Upper lobe of right lung (tissue), 1 donor: ENCODE measurements at regions not wholly inside any gene's neighbourhood (a gene's known extent, or its start where the extent isn't known, plus 50 kb on each side); places are given as distances from the start of the nearest gene placed in this dataset.

ENCODE experiments used
- ATAC-seq: fragments of 200-7000 bp; cut with Tn5 transposase; one replicate; pipeline ENCODE4 v1.9.1; 2020; ENCODE audit warnings: mild to moderate bottlenecking, moderate library complexity
- DNase-seq: peaks from one replicate; pipeline ENCODE4 v3.0.0-alpha.2; 2020
- H3K27ac ChIP-seq: fragments of 200-600 bp; one replicate; pipeline ENCODE4 v1.8.0; 2022
- H3K27me3 ChIP-seq: fragments of 200-600 bp; one replicate; pipeline ENCODE4 v1.8.0; 2022; ENCODE audit warnings: mild to moderate bottlenecking
- H3K36me3 ChIP-seq: fragments of 200-600 bp; one replicate; pipeline ENCODE4 v1.8.0; 2022
- H3K4me1 ChIP-seq: fragments of 200-600 bp; one replicate; pipeline ENCODE4 v1.8.0; 2022
- H3K4me3 ChIP-seq: fragments of 200-600 bp; one replicate; pipeline ENCODE4 v1.8.0; 2022; ENCODE audit warnings: mild to moderate bottlenecking
- H3K9me3 ChIP-seq: fragments of 200-600 bp; one replicate; pipeline ENCODE4 v1.8.0; 2022
- intact Hi-C: fragments of 100-400 bp; cut with DNase I; formaldehyde crosslinking; loops from one replicate; pipeline ENCODE4 v1.11.0; 2022
- TF ChIP-seq, protein P1 (sequence below): fragments of 200-600 bp; IDR thresholded peaks from one replicate; pipeline ENCODE4 v1.8.0; 2022; ENCODE audit warnings: antibody characterized with exemption
- donor health status: DM: no; HTN: yes; CAD: no; lungs with severe emphysema.

DNA sequence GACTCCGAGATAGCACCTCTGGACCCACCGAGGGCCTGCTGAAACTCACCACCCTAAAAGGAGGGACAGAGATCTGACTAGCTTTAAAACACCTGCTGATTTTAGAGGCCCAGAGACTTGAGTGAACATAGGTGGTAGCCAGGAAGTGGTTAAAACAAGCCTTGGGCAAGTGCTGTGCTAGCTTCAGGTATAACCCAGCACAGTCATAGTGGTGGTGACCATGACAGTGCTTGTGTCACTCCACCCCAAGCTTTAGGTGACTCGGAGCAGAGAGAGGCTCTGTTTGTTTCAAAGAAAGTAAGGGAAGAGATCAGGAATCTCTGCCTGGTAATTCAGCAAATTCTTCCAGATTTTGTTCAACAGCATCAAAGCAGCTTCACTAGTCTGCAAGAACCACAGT lies 641.1 kb upstream of the BCHE start:
- DNase-seq, result no peak
- Histone ChIP-seq H3K36me3 (no peaks in the 10 kb centered on the region), H3K9me3 (no peaks in the 10 kb centered on the region), H3K27ac (no peak overlapping the region), H3K4me3 (no peak overlapping the region), H3K27me3 (no peaks in the 10 kb centered on the region), H3K4me1 (no peaks in the 10 kb centered on the region)
- ATAC-seq, result no peak
- intact Hi-C loops, result no loop called here
- TF ChIP-seq, protein P1, sequence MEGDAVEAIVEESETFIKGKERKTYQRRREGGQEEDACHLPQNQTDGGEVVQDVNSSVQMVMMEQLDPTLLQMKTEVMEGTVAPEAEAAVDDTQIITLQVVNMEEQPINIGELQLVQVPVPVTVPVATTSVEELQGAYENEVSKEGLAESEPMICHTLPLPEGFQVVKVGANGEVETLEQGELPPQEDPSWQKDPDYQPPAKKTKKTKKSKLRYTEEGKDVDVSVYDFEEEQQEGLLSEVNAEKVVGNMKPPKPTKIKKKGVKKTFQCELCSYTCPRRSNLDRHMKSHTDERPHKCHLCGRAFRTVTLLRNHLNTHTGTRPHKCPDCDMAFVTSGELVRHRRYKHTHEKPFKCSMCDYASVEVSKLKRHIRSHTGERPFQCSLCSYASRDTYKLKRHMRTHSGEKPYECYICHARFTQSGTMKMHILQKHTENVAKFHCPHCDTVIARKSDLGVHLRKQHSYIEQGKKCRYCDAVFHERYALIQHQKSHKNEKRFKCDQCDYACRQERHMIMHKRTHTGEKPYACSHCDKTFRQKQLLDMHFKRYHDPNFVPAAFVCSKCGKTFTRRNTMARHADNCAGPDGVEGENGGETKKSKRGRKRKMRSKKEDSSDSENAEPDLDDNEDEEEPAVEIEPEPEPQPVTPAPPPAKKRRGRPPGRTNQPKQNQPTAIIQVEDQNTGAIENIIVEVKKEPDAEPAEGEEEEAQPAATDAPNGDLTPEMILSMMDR, result no peak

DNA sequence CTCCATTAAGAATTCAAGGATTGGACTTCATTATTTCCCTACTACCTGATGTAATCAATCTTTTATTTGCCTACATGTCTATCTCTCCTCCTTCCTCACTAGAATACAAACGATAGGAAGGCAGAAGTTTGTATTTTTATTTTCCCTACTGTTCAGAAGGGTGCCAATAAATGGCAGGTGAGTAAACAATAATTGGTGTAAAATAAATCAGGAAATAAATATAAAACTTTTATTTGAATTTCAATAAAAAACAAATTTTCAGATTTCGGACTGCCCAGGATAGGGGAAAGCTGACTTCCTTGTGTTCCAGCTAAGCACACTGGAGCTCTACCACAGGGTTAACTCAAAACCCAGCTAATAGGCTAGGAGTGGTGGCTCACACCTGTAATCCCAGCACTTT lies 636.3 kb upstream of the BCHE start:
- ATAC-seq, result no peak
- H3K4me3 ChIP-seq, result no peak overlapping the region
- no peak overlapping the region for H3K27ac ChIP-seq
- no peaks in the 10 kb centered on the region for H3K9me3 ChIP-seq
- intact Hi-C loops, result no loop called here
- no peak for DNase-seq
- TF ChIP-seq, protein P1, result no peak
- H3K36me3 ChIP-seq, result no peaks in the 10 kb centered on the region
- H3K4me1 ChIP-seq, result no peaks in the 10 kb centered on the region
- H3K27me3 ChIP-seq, result no peaks in the 10 kb centered on the region

DNA sequence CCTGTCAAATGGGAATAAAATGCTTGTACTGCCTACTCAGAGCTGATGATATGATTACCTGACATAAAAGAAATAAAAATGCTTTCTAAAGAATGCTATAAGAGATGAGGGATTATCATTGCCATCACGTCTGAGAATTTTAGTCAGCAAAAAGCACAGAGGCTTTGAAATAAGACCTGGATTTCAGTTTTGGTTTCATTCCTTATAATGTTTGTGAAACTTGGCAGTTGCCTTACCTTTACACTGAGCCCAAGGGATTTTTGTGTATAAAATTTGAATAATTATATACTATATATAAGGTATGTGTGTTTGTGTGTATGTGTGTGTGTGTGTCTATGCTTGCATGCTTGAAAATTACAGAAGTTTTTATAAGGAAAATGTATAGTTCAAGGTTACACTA lies 634.8 kb upstream of the BCHE start:
- intact Hi-C loops, result no loop called here
- Histone ChIP-seq H3K9me3 (no peaks in the 10 kb centered on the region), H3K4me1 (no peaks in the 10 kb centered on the region), H3K27me3 (no peaks in the 10 kb centered on the region), H3K4me3 (no peak overlapping the region), H3K36me3 (no peaks in the 10 kb centered on the region), H3K27ac (no peak overlapping the region)
- DNase-seq (no peak), ATAC-seq (no peak)
- TF ChIP-seq, protein P1, result no peak

DNA sequence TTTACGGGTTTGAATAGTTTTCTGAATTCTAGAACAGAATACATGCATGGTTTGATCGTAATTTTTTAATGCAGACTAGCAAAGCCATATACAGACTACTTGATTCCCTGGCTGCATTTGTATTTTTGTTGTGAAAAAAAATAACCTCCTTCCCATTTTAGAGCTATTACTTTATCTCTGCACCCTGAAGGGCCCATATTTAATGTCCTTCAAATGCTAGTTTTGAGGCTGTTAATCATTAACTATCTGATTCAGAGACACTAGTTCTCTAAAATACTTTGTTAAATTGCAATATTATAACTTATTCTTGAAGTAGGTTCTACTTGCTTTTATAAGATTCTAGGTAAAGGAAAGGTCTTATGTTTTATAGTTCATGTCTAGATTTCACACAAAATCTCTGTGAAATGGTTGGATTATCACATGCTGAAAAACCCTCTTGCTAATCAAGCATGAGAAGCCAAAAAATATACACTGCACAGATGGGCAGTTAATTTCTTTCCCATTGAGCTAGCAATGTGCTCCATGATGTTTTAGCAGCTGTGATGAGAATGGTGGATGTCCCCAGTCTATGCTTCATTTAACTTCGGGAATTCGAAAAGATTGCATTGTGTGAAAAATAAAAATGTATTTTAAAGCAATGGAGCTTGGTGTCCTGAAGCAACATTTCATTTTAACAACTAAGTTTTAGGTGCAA lies 634.0 kb upstream of the BCHE start:
- TF ChIP-seq, protein P1, result no peak
- Histone ChIP-seq H3K4me1 (no peaks in the 10 kb centered on the region), H3K36me3 (no peaks in the 10 kb centered on the region), H3K9me3 (no peaks in the 10 kb centered on the region), H3K27me3 (no peaks in the 10 kb centered on the region), H3K4me3 (no peak overlapping the region), H3K27ac (no peak overlapping the region)
- ATAC-seq (no peak), DNase-seq (no peak)
- intact Hi-C loops, result no loop called here

DNA sequence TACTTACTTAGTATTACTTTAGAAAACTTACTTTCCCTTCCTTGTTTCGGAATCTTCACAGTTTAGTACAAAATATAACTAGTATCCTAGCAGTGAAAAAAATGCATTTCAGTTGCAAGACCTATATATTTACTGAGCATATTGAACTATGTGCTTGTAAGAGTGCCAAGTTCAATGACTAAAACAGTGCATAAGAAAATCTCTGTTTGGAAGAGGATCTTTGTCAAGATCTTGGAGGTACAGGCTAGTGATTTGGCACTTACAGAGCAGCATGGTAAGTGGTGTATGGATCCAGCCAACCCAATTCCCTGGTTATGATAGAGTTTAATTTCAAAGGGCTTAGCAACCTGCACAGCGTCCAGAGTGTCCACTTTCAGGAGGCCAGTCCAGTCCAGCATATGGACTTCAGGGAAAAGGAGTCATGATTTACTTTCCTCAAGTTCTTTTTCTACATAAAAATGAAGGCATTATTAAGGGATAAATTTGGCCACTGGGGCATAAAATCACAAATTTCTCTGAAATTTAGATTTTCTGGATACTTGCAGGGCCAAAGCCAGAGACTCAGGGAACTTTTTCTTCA lies 625.8 kb upstream of the BCHE start:
- intact Hi-C loops, result no loop called here
- TF ChIP-seq, protein P1, result no peak
- ATAC-seq, result no peak
- Histone ChIP-seq H3K4me1 (no peaks in the 10 kb centered on the region), H3K9me3 (no peaks in the 10 kb centered on the region), H3K27ac (no peak overlapping the region), H3K36me3 (no peaks in the 10 kb centered on the region), H3K27me3 (no peaks in the 10 kb centered on the region), H3K4me3 (no peak overlapping the region)
- DNase-seq, result no peak

DNA sequence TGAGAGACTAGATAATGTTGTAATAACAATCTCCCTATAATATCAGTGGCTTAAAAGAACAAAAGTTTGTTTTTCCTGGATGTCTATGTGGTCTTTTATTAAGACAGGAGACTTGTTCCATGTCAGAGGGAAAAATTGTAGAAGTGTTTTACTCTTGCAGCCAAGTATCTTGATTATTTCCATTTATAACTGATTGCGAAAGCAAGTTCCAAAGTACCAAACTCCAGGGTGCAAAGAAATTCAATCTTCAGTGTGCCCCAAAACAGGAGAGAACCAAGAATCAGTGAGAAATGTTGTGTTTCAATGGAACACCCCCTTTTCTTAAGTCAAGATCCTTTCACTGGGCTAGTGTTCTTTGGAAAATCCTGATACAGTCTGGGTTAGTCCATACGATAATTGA lies 624.4 kb upstream of the BCHE start:
- no peaks in the 10 kb centered on the region for H3K9me3 ChIP-seq
- ATAC-seq (no peak), DNase-seq (no peak)
- no peaks in the 10 kb centered on the region for H3K4me1 ChIP-seq
- H3K27ac ChIP-seq, result no peak overlapping the region
- TF ChIP-seq, protein P1, result no peak
- H3K36me3 ChIP-seq, result no peaks in the 10 kb centered on the region
- no peak overlapping the region for H3K4me3 ChIP-seq
- intact Hi-C loops, result no loop called here
- H3K27me3 ChIP-seq, result no peaks in the 10 kb centered on the region
